OCI-LY7 (cell line): ENCODE measurements at regions not wholly inside any gene's neighbourhood (a gene's known extent, or its start where the extent isn't known, plus 50 kb on each side); places are given as distances from the start of the nearest gene placed in this dataset.

ENCODE experiments used
- BruUV-seq: library from RNA; stranded (reverse); fragments of 400-500 nt; replicated peaks from 2 replicates; lab custom pipeline; 2021; lab: Mats Ljungman, UMichigan
- CTCF ChIA-PET: fragments of 300-600 bp; sonication (Branson Sonifier 250); formaldehyde crosslinking; loops from one replicate; lab custom pipeline; 2022; ENCODE audit warnings: antibody characterized with exemption; ENCODE audit not compliant: unreplicated experiment; lab: Charles Lee
- POLR2A ChIA-PET: fragments of 300-600 bp; sonication (Branson Sonifier 250); formaldehyde crosslinking; loops from one replicate; lab custom pipeline; 2022; ENCODE audit warnings: antibody characterized with exemption; lab: Charles Lee
- DNase-seq: peaks from one replicate; pipeline ENCODE4 v3.0.0-alpha.2; 2015; ENCODE audit warnings: low spot score
- H2AFZ ChIP-seq: fragments of 200-600 bp; sonication (generic), shearing (Covaris generic); 2 replicates; pipeline ENCODE4 v1.6.1; 2014; ENCODE audit warnings: mild to moderate bottlenecking, antibody characterized with exemption, low read length, moderate library complexity
- H3K27ac ChIP-seq: fragments of 200-600 bp; sonication (generic); 2 replicates; pipeline ENCODE4 v1.5.1; 2014; ENCODE audit warnings: mixed run types, low read depth, mild to moderate bottlenecking, moderate library complexity, low read length, inconsistent platforms; ENCODE audit not compliant: poor library complexity, severe bottlenecking
- H3K36me3 ChIP-seq: fragments of 200-600 bp; sonication (generic); 2 replicates; pipeline ENCODE4 v1.6.1; 2014; ENCODE audit warnings: mild to moderate bottlenecking, antibody characterized with exemption, low read length, moderate library complexity, mixed read lengths; ENCODE audit not compliant: insufficient read depth
- H3K4me1 ChIP-seq: fragments of 200-600 bp; sonication (generic); 2 replicates; pipeline ENCODE4 v1.5.1; 2014; ENCODE audit warnings: mild to moderate bottlenecking, low read length; ENCODE audit not compliant: insufficient read depth, poor library complexity, severe bottlenecking
- H3K4me2 ChIP-seq: fragments of 200-600 bp; sonication (generic); 2 replicates; pipeline ENCODE4 v1.6.1; 2014; ENCODE audit warnings: mild to moderate bottlenecking, low read length
- H3K4me3 ChIP-seq: fragments of 200-600 bp; sonication (generic); 2 replicates; pipeline ENCODE4 v1.5.1; 2014; ENCODE audit warnings: mild to moderate bottlenecking, low read depth, low read length; ENCODE audit not compliant: poor library complexity, severe bottlenecking
- H3K79me2 ChIP-seq: fragments of 200-600 bp; sonication (generic); 2 replicates; pipeline ENCODE4 v1.6.1; 2016; ENCODE audit warnings: low read depth, mild to moderate bottlenecking, low read length, moderate library complexity, mixed read lengths; ENCODE audit not compliant: insufficient read depth
- H3K9me2 ChIP-seq: fragments of 200-600 bp; sonication (generic); 2 replicates; pipeline ENCODE4 v1.6.1; 2016; ENCODE audit warnings: mild to moderate bottlenecking, low read length, mixed read lengths; ENCODE audit not compliant: insufficient read depth
- H3K9me3 ChIP-seq: fragments of 200-600 bp; sonication (generic); 2 replicates; pipeline ENCODE4 v1.6.1; 2014; ENCODE audit warnings: mild to moderate bottlenecking, mixed run types, low read length, mixed read lengths
- H4K20me1 ChIP-seq: fragments of 200-600 bp; sonication (generic); 2 replicates; pipeline ENCODE4 v1.6.1; 2014; ENCODE audit warnings: mild to moderate bottlenecking, antibody characterized with exemption, low read length, moderate library complexity, mixed read lengths; ENCODE audit not compliant: insufficient read depth
- EZH2phosphoT487 ChIP-seq: fragments of 200-600 bp; sonication (generic); IDR thresholded peaks from 2 replicates; pipeline ENCODE4 v1.6.1; 2018; ENCODE audit warnings: low read depth, borderline replicate concordance, mild to moderate bottlenecking, mixed run types, antibody characterized with exemption, low read length, moderate library complexity, mixed read lengths
- intact Hi-C: fragments of 100-400 bp; cut with micrococcal nuclease; formaldehyde crosslinking; loops from one replicate; pipeline ENCODE4 v1.10.0; 2022; ENCODE audit not compliant: unreplicated experiment
- TF ChIP-seq, protein P1 (sequence below): fragments of 200-600 bp; sonication (generic); conservative IDR thresholded peaks from 2 replicates; pipeline ENCODE4 v1.5.1; 2014; ENCODE audit warnings: mild to moderate bottlenecking, antibody characterized with exemption, low read length, moderate library complexity, mixed read lengths

DNA sequence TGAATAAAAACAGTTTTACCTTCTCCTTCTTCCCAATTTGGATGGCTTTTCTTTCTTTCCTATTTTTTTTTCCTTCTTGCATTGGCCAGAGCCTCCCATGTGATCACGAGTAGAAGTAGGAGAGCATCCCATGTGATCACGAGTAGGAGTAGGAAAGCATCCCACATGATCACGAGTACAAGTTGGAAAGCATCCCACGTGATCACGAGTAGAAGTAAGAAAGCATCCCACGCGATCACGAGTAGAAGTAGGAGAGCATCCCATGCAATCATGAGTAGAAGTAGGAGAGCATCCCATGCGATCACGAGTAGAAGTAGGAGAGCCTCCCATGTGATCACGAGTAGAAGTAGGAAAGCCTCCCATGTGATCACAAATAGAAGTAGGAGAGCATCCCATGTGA, 218.6 kb downstream of the DLL1 start:
- POLR2A ChIA-PET: no interaction called here
- no TSS peak for BruUV-seq
- peaks cover 5% of the 10 kb centered on the region for H3K4me1 ChIP-seq
- no peaks in the 10 kb centered on the region for H3K9me3 ChIP-seq
- H3K36me3 ChIP-seq: no peaks in the 10 kb centered on the region
- H3K27ac ChIP-seq: no peak overlapping the region
- no peak for DNase-seq
- no peak for TF ChIP-seq EZH2phosphoT487
- TF ChIP-seq, protein P1, sequence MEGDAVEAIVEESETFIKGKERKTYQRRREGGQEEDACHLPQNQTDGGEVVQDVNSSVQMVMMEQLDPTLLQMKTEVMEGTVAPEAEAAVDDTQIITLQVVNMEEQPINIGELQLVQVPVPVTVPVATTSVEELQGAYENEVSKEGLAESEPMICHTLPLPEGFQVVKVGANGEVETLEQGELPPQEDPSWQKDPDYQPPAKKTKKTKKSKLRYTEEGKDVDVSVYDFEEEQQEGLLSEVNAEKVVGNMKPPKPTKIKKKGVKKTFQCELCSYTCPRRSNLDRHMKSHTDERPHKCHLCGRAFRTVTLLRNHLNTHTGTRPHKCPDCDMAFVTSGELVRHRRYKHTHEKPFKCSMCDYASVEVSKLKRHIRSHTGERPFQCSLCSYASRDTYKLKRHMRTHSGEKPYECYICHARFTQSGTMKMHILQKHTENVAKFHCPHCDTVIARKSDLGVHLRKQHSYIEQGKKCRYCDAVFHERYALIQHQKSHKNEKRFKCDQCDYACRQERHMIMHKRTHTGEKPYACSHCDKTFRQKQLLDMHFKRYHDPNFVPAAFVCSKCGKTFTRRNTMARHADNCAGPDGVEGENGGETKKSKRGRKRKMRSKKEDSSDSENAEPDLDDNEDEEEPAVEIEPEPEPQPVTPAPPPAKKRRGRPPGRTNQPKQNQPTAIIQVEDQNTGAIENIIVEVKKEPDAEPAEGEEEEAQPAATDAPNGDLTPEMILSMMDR: no peak
- intact Hi-C loops: no loop called here
- H3K9me2 ChIP-seq: no peaks in the 10 kb centered on the region
- no peak overlapping the region for H3K4me3 ChIP-seq
- CTCF ChIA-PET: no interaction called here
- H4K20me1 ChIP-seq: no peaks in the 10 kb centered on the region
- no peak overlapping the region for H2AFZ ChIP-seq
- no peaks in the 10 kb centered on the region for H3K79me2 ChIP-seq
- no peak overlapping the region for H3K4me2 ChIP-seq

DNA sequence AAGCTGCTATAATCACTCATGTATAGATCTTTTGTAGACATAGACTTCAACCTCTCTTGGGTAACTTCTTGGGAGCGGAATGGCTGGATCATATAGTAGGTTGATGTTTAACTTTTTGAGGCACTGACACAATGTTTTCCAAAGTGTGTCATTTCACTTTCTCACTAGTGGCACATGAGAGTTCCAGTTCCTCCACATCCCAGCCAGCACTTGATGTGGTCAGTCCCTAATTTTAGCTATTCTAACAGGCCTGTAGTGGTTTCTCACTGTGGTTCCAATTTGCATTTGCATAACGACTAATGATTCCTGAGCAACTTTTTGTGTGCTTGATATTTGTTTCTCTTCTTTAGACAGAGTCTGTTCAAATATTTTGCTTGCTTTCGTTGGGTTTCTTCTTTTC, 221.3 kb downstream of the DLL1 start:
- Histone ChIP-seq H3K9me3 (no peaks in the 10 kb centered on the region), H3K4me2 (no peak overlapping the region), H4K20me1 (no peaks in the 10 kb centered on the region), H2AFZ (no peak overlapping the region), H3K9me2 (no peaks in the 10 kb centered on the region), H3K36me3 (no peaks in the 10 kb centered on the region), H3K79me2 (no peaks in the 10 kb centered on the region), H3K4me1 (no peaks in the 10 kb centered on the region), H3K4me3 (no peak overlapping the region), H3K27ac (no peak overlapping the region)
- ChIA-PET POLR2A (no interaction called here), CTCF (no interaction called here)
- no peak for TF ChIP-seq EZH2phosphoT487
- TF ChIP-seq, protein P1: no peak
- no peak for DNase-seq
- no TSS peak for BruUV-seq
- intact Hi-C loops: no loop called here

DNA sequence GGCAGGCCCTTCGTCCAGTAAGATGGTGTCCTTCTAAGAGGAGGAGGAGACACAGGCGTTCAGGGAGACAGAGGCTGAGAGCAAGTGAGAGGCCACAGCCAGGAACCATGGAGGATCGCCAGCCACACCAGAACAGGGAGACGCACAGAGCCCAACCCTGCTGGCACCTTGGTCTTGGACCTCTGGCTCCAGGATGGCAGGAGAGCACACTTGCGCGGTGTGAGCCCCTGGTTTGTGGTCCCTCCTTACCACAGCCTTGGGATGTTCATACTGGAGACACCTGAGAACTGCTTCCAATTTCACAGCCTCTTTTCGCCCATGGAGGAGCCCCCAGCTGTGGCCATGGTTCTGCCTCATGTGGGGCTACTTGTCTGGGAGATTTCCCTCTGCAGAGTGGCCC, 222.4 kb downstream of the DLL1 start:
- Histone ChIP-seq H3K4me3 (no peak overlapping the region), H3K4me1 (no peaks in the 10 kb centered on the region), H3K9me2 (no peaks in the 10 kb centered on the region), H3K79me2 (no peaks in the 10 kb centered on the region), H2AFZ (no peak overlapping the region), H3K36me3 (no peaks in the 10 kb centered on the region), H3K4me2 (no peak overlapping the region), H4K20me1 (no peaks in the 10 kb centered on the region), H3K9me3 (no peaks in the 10 kb centered on the region), H3K27ac (no peak overlapping the region)
- intact Hi-C loops: no loop called here
- BruUV-seq: no TSS peak
- POLR2A ChIA-PET: no interaction called here
- CTCF ChIA-PET: no interaction called here
- TF ChIP-seq, protein P1: no peak
- TF ChIP-seq EZH2phosphoT487: no peak
- DNase-seq: no peak
